HG03025 (cell line): ENCODE measurements at regions not wholly inside any gene's neighbourhood (a gene's known extent, or its start where the extent isn't known, plus 50 kb on each side); places are given as distances from the start of the nearest gene placed in this dataset.

ENCODE experiments used
- ATAC-seq: cut with Tn5 transposase; IDR thresholded peaks from one replicate; pipeline ENCODE4 v1.9.1; 2021; ENCODE audit warnings: mild to moderate bottlenecking, moderate library complexity; ENCODE audit not compliant: unreplicated experiment, low FRiP score

- ATAC-seq, result no peak
Observed at GRCh38 chr18:27414682-27415081, 229.6 kb upstream of the CHST9 start.

GRCh38 chr18:27413495-27414401 is 228.6 kb upstream of the CHST9 start:
- ATAC-seq, result no peak

- ATAC-seq, result no peak
Observed at GRCh38 chr18:27412556-27412955, 227.4 kb upstream of the CHST9 start.

GRCh38 chr18:27411911-27412310 is 226.8 kb upstream of the CHST9 start:
- no peak for ATAC-seq

- no peak for ATAC-seq
Observed at GRCh38 chr18:27411013-27411412, 225.9 kb upstream of the CHST9 start.

GRCh38 chr18:27404855-27405254 is 219.7 kb upstream of the CHST9 start:
- ATAC-seq, result no peak

- no peak for ATAC-seq
Observed at GRCh38 chr18:27400001-27400400, 214.9 kb upstream of the CHST9 start.

- no peak for ATAC-seq
Observed at GRCh38 chr18:27395752-27396151, 210.6 kb upstream of the CHST9 start.

- no peak for ATAC-seq
Observed at GRCh38 chr18:27394687-27395086, 209.6 kb upstream of the CHST9 start.

GRCh38 chr18:27382567-27383216 is 197.6 kb upstream of the CHST9 start:
- ATAC-seq, result no peak

GRCh38 chr18:27378431-27379095 is 193.5 kb upstream of the CHST9 start:
- ATAC-seq, result no peak

GRCh38 chr18:27377251-27377650 is 192.1 kb upstream of the CHST9 start:
- no peak for ATAC-seq

- no peak for ATAC-seq
Observed at GRCh38 chr18:27372386-27372785, 187.3 kb upstream of the CHST9 start.

GRCh38 chr18:27366665-27367064 is 181.6 kb upstream of the CHST9 start:
- no peak for ATAC-seq

GRCh38 chr18:27366151-27366550 is 181.0 kb upstream of the CHST9 start:
- ATAC-seq, result no peak

- ATAC-seq, result no peak
Observed at GRCh38 chr18:27363872-27364271, 178.8 kb upstream of the CHST9 start.

GRCh38 chr18:27361477-27361876 is 176.4 kb upstream of the CHST9 start:
- ATAC-seq, result no peak

GRCh38 chr18:27355308-27355707 is 170.2 kb upstream of the CHST9 start:
- ATAC-seq, result no peak

- ATAC-seq, result no peak
Observed at GRCh38 chr18:27353273-27353672, 168.2 kb upstream of the CHST9 start.

- no peak for ATAC-seq
Observed at GRCh38 chr18:27349284-27349882, 164.3 kb upstream of the CHST9 start.

GRCh38 chr18:27331606-27332005 is 146.5 kb upstream of the CHST9 start:
- no peak for ATAC-seq
